Mesendoderm (in vitro differentiated cells): ENCODE measurements at regions not wholly inside any gene's neighbourhood (a gene's known extent, or its start where the extent isn't known, plus 50 kb on each side); places are given as distances from the start of the nearest gene placed in this dataset.

Source experiments
- DNase-seq: peaks from one replicate; pipeline ENCODE4 v3.0.0; 2013
- H2AK5ac ChIP-seq: 2 replicates; pipeline ENCODE4 v1.6.1; 2013; ENCODE audit warnings: low read length, inconsistent platforms
- H2BK120ac ChIP-seq: 2 replicates; pipeline ENCODE4 v1.6.1; 2013; ENCODE audit warnings: low read depth, mild to moderate bottlenecking, low read length, moderate library complexity, mixed read lengths
- H2BK15ac ChIP-seq: replicated peaks from 2 replicates; pipeline ENCODE4 v1.6.1; 2013; ENCODE audit warnings: low read depth, mild to moderate bottlenecking, moderate library complexity
- H2BK5ac ChIP-seq: 2 replicates; pipeline ENCODE4 v1.6.1; 2013; ENCODE audit warnings: low read length, inconsistent platforms
- H3K18ac ChIP-seq: 2 replicates; pipeline ENCODE4 v1.6.1; 2013; ENCODE audit warnings: mild to moderate bottlenecking, low read length, mixed read lengths
- H3K23ac ChIP-seq: one replicate; pipeline ENCODE4 v1.6.1; 2013; ENCODE audit warnings: low read length
- H3K27ac ChIP-seq: 2 replicates; pipeline ENCODE4 v1.5.1; 2013; ENCODE audit warnings: low read depth, mild to moderate bottlenecking, inconsistent platforms, low read length, moderate library complexity
- H3K27me3 ChIP-seq: 2 replicates; pipeline ENCODE4 v1.6.1; 2013; ENCODE audit warnings: low read length, control low read depth, mild to moderate bottlenecking, inconsistent platforms; ENCODE audit not compliant: insufficient read depth, poor library complexity
- H3K36me3 ChIP-seq: 2 replicates; pipeline ENCODE4 v1.6.1; 2013; ENCODE audit warnings: low read length, inconsistent platforms; ENCODE audit not compliant: control insufficient read depth, insufficient read depth
- H3K4ac ChIP-seq: one replicate; pipeline ENCODE4 v1.6.1; 2013; ENCODE audit warnings: low read depth, mild to moderate bottlenecking, low read length, moderate library complexity
- H3K4me1 ChIP-seq: 2 replicates; pipeline ENCODE4 v1.6.1; 2013; ENCODE audit warnings: low read depth, low read length, inconsistent platforms; ENCODE audit not compliant: control insufficient read depth
- H3K4me2 ChIP-seq: 2 replicates; pipeline ENCODE4 v1.6.1; 2013; ENCODE audit warnings: low read length
- H3K4me3 ChIP-seq: 2 replicates; pipeline ENCODE4 v1.5.1; 2013; ENCODE audit warnings: mild to moderate bottlenecking, low read length
- H3K56ac ChIP-seq: one replicate; pipeline ENCODE4 v1.6.1; 2013; ENCODE audit warnings: low read length
- H3K79me1 ChIP-seq: 2 replicates; pipeline ENCODE4 v1.6.1; 2013; ENCODE audit warnings: low read length, inconsistent platforms
- H3K79me2 ChIP-seq: 2 replicates; pipeline ENCODE4 v1.6.1; 2013; ENCODE audit warnings: mild to moderate bottlenecking, low read length; ENCODE audit not compliant: control insufficient read depth, insufficient read depth
- H3K9ac ChIP-seq: 2 replicates; pipeline ENCODE4 v1.6.1; 2013; ENCODE audit warnings: low read length, inconsistent platforms
- H4K5ac ChIP-seq: one replicate; pipeline ENCODE4 v1.6.1; 2013; ENCODE audit warnings: low read length
- H4K8ac ChIP-seq: one replicate; pipeline ENCODE4 v1.6.1; 2013; ENCODE audit warnings: low read depth, mild to moderate bottlenecking, control low read depth, low read length, moderate library complexity
- WGBS: extraction: QIAGEN DNeasy Blood & Tissue Kit; methylation state at CpG from one replicate; pipeline ENCODE4 v1.1.7; 2013; ENCODE audit warnings: low lambda C conversion rate, missing lambda C conversion rate; ENCODE audit not compliant: insufficient coverage; ENCODE audit errors: extremely low coverage; 5-methylcytosine and 5-hydroxymethylcytosine counted together

DNA sequence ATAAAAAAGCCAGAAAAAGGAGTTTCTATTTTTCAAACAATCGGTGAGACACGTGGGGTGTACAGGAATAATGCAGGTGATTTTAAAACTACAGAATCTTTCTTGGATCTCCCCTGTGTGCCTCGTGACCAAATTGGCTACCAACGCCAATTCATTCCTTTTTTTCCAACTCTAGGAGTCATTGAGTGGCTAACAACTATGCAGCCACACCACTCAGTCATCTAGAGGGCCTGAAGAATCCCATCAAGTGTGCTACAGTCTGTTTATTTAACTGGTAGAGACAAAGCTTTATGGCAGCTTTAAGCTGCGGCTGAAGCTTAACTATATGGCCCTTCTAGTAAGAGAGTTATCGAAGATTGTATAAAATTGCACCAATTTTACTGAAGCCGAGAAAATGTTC is 113.1 kb upstream of the NIPBL start:
- WGBS, result no CpG with 5 or more reads among the region's 7 CpGs
- Histone ChIP-seq H2BK15ac (no peak overlapping the region), H2BK5ac (no peak overlapping the region), H3K9ac (no peak overlapping the region), H2BK120ac (no peak overlapping the region), H3K79me2 (no peaks in the 10 kb centered on the region), H3K27ac (no peak overlapping the region), H3K4me1 (no peaks in the 10 kb centered on the region), H3K36me3 (no peaks in the 10 kb centered on the region), H2AK5ac (no peak overlapping the region), H3K56ac (no peak overlapping the region), H3K23ac (no peak overlapping the region), H3K18ac (no peak overlapping the region), H3K27me3 (no peaks in the 10 kb centered on the region), H3K79me1 (no peaks in the 10 kb centered on the region), H3K4me3 (no peak overlapping the region), H4K5ac (no peak overlapping the region), H3K4ac (no peak overlapping the region), H3K4me2 (no peak overlapping the region), H4K8ac (no peak overlapping the region)
- DNase-seq, result no peak

DNA sequence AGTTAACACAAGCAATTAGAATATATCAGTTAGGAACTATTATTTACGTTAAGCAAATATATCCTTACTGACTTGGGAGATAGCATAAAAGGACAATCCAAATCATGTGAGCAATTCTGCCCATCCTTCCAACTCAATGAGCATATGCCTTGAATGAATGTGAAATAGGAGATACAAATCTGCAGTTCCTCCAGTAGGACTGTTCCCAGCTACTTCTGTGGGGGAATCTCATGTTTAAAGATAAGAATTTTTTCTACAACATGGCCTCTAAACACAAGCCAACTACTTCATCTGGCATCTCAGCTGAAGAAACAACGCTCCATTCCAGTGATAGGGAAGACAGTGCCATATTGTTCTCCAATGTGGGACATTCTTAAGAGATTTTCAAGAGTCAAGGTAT is 110.7 kb upstream of the NIPBL start:
- H2BK15ac ChIP-seq, result no peak overlapping the region
- DNase-seq, result no peak
- no peak overlapping the region for H3K56ac ChIP-seq
- no peak overlapping the region for H3K4ac ChIP-seq
- H2AK5ac ChIP-seq, result no peak overlapping the region
- no peak overlapping the region for H2BK5ac ChIP-seq
- no peak overlapping the region for H4K8ac ChIP-seq
- no peak overlapping the region for H4K5ac ChIP-seq
- H3K9ac ChIP-seq, result no peak overlapping the region
- no peak overlapping the region for H3K27ac ChIP-seq
- H3K18ac ChIP-seq, result no peak overlapping the region
- H2BK120ac ChIP-seq, result no peak overlapping the region
- WGBS, result no CpG with 5 or more reads among the region's 2 CpGs
- H3K4me3 ChIP-seq, result no peak overlapping the region
- H3K4me2 ChIP-seq, result no peak overlapping the region
- H3K23ac ChIP-seq, result no peak overlapping the region
- no peaks in the 10 kb centered on the region for H3K79me1 ChIP-seq
- no peaks in the 10 kb centered on the region for H3K36me3 ChIP-seq
- H3K79me2 ChIP-seq, result no peaks in the 10 kb centered on the region
- no peaks in the 10 kb centered on the region for H3K27me3 ChIP-seq
- no peaks in the 10 kb centered on the region for H3K4me1 ChIP-seq

DNA sequence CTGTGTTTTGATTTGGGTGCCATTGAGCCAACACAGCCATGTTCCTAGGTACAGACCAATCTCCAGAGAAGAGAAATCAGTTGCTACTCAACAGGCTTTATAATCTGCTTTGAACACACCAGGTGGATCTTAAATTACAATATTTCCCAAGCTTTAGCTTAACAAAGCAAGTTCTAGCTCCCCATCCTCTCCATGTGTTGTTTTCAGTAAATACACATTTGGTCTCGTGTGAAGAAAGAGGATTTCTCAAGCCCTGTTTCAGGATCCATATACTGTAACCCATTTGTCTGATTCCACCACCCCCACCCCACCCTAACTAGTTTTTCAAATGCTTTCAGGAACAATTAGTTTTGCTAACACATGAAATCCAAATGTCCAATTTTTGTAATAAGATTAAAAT is 109.6 kb upstream of the NIPBL start:
- Histone ChIP-seq H3K27me3 (no peaks in the 10 kb centered on the region), H3K56ac (no peak overlapping the region), H3K27ac (no peak overlapping the region), H2BK15ac (no peak overlapping the region), H3K36me3 (no peaks in the 10 kb centered on the region), H3K4me3 (no peak overlapping the region), H3K9ac (no peak overlapping the region), H3K79me2 (no peaks in the 10 kb centered on the region), H3K4ac (no peak overlapping the region), H3K4me2 (no peak overlapping the region), H4K8ac (no peak overlapping the region), H3K4me1 (no peaks in the 10 kb centered on the region), H2BK120ac (no peak overlapping the region), H2BK5ac (no peak overlapping the region), H3K18ac (no peak overlapping the region), H3K23ac (no peak overlapping the region), H2AK5ac (no peak overlapping the region), H4K5ac (no peak overlapping the region), H3K79me1 (no peaks in the 10 kb centered on the region)
- WGBS, result no CpG with 5 or more reads among the region's 1 CpG
- no peak for DNase-seq

DNA sequence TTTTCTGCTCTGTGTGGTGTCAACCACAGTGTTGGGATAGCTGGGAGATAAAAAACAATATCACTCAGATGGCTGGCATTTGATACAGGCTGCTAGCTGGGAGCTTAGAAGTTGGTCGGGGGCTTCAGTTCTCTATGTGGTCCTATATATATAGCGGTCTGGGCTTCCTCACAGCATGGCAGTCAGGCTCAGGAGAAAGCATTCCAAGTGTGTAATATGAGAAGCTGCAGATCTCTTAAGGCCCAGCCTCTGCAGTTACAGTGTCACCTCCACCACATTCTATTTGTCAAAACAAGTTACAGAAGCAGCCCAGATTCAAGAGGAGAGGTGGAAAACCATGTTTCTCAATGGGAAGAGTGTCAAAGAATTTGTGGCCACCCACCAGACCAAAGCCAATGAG is 108.1 kb upstream of the NIPBL start:
- Histone ChIP-seq H3K23ac (no peak overlapping the region), H3K4me1 (no peaks in the 10 kb centered on the region), H3K4ac (no peak overlapping the region), H3K27ac (no peak overlapping the region), H3K18ac (no peak overlapping the region), H3K56ac (no peak overlapping the region), H2BK120ac (no peak overlapping the region), H4K8ac (no peak overlapping the region), H4K5ac (no peak overlapping the region), H2BK15ac (no peak overlapping the region), H3K27me3 (no peaks in the 10 kb centered on the region), H3K4me2 (no peak overlapping the region), H3K79me1 (no peaks in the 10 kb centered on the region), H3K79me2 (no peaks in the 10 kb centered on the region), H2BK5ac (no peak overlapping the region), H2AK5ac (no peak overlapping the region), H3K36me3 (no peaks in the 10 kb centered on the region), H3K9ac (no peak overlapping the region), H3K4me3 (no peak overlapping the region)
- no peak for DNase-seq
- no CpG with 5 or more reads among the region's 2 CpGs for WGBS

DNA sequence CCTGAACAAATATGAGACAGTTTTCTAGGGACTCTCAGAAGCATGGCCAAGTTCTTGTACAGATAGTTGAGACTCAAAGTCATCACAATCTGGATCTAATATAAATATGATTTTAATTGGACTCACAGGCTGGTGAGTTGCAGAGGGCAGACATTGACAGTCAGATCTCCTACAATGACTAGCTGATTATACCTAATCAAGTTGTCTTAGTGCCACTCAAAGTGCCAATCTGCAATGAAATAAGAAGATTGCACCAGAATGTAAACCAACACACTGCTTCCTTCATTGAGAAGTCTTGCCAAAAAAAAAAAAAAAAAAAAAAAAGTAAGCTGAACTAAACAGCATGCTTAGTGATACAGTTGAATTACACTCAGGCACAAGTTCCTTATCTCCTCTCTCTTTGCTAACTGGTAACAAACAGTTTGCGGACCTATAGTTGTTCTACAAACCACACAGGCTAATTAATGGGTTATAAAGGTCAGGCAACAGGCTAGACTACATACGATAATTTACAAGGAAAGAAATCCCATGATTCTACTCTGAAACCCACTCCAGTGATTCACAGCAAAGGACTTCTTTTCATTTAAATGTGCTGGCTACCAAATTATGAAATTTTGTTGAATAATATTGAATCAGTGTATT is 107.3 kb upstream of the NIPBL start:
- DNase-seq, result no peak
- Histone ChIP-seq H3K27ac (no peak overlapping the region), H3K4me2 (no peak overlapping the region), H2AK5ac (no peak overlapping the region), H3K56ac (no peak overlapping the region), H3K4me3 (no peak overlapping the region), H3K27me3 (no peaks in the 10 kb centered on the region), H3K36me3 (no peaks in the 10 kb centered on the region), H2BK120ac (no peak overlapping the region), H4K5ac (no peak overlapping the region), H3K18ac (no peak overlapping the region), H3K23ac (no peak overlapping the region), H4K8ac (no peak overlapping the region), H3K4me1 (no peaks in the 10 kb centered on the region), H3K79me2 (no peaks in the 10 kb centered on the region), H2BK5ac (no peak overlapping the region), H3K4ac (no peak overlapping the region), H2BK15ac (no peak overlapping the region), H3K79me1 (no peaks in the 10 kb centered on the region), H3K9ac (no peak overlapping the region)
- no CpG with 5 or more reads among the region's 2 CpGs for WGBS

DNA sequence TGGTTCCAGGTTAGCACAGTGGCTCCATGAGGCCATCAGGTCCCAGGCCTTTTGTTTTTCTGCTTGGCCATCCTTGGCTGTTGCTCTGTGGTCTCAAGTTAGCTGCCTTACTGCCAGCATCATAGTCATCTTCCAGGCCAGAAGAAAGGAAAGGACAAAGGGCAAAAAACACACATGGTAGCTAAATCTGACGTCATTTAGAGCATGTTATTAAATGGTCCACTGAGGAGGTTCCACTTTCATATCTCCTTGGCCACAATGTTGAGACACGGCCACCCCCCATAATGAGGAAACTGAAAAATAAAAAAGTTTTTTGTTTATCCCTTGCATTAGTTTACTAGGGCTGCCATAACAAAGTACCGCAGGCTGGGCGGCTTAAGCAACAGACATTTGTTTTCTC is 106.4 kb upstream of the NIPBL start:
- no peak overlapping the region for H2BK15ac ChIP-seq
- H3K79me1 ChIP-seq, result no peaks in the 10 kb centered on the region
- WGBS, result no CpG with 5 or more reads among the region's 4 CpGs
- H3K9ac ChIP-seq, result no peak overlapping the region
- no peak overlapping the region for H4K8ac ChIP-seq
- H3K27ac ChIP-seq, result no peak overlapping the region
- no peaks in the 10 kb centered on the region for H3K4me1 ChIP-seq
- H3K23ac ChIP-seq, result no peak overlapping the region
- H4K5ac ChIP-seq, result no peak overlapping the region
- H3K27me3 ChIP-seq, result no peaks in the 10 kb centered on the region
- no peak for DNase-seq
- H2BK5ac ChIP-seq, result no peak overlapping the region
- H3K18ac ChIP-seq, result no peak overlapping the region
- no peak overlapping the region for H3K4me3 ChIP-seq
- H3K79me2 ChIP-seq, result no peaks in the 10 kb centered on the region
- H3K4ac ChIP-seq, result no peak overlapping the region
- H3K56ac ChIP-seq, result no peak overlapping the region
- no peak overlapping the region for H2BK120ac ChIP-seq
- no peak overlapping the region for H3K4me2 ChIP-seq
- H3K36me3 ChIP-seq, result no peaks in the 10 kb centered on the region
- no peak overlapping the region for H2AK5ac ChIP-seq
